ENCODE measurements at regions not wholly inside any gene's neighbourhood (a gene's known extent, or its start where the extent isn't known, plus 50 kb on each side); places are given as distances from the start of the nearest gene placed in this dataset.
A peak's percentile ranks its signal among the peaks of the same experiment; 100 is the strongest.

GRCh38 chr1:112298558-112298957 lies 97.5 kb upstream of the CTTNBP2NL start:
- Histone ChIP-seq H4K20me1 (ENCODE audit: insufficient read depth, low read length) (no peaks in the 10 kb centered on the region), H2AK5ac (ENCODE audit: low read depth, low read length) (no peak overlapping the region), H3K9ac (ENCODE audit: low read depth, low read length) (no peak overlapping the region), H3K23ac (ENCODE audit: low read depth, low read length) (no peak overlapping the region), H3K79me1 (ENCODE audit: low read depth in 1 of 2, low read length in 2 of 2) (no peaks in the 10 kb centered on the region), H3K56ac (ENCODE audit: extremely low read depth, insufficient read depth, low read length) (no peak overlapping the region), H2AK9ac (replicated peaks; ENCODE audit: low read depth, low read length, poor library complexity) (no peak overlapping the region), H3K4ac (ENCODE audit: low read depth, low read length) (no peak overlapping the region), H2AFZ (replicated peaks; ENCODE audit: low read length, poor library complexity) (peak overlapping the region; percentile 21), H3K4me3 (ENCODE audit: insufficient read depth, low read depth, low read length) (no peak overlapping the region), H3K27me3 (ENCODE audit: control insufficient read depth, insufficient read depth, low read length) (peaks cover 5% of the 10 kb centered on the region; the same call in 1 of the 2 replicates), H2BK15ac (ENCODE audit: low read depth, low read length) (no peak overlapping the region), H4K5ac (ENCODE audit: low read depth, low read length) (no peak overlapping the region), H3K18ac (ENCODE audit: low read depth, low read length) (no peak overlapping the region), H3K9me3 (ENCODE audit: control insufficient read depth, insufficient read depth, low read length) (no peaks in the 10 kb centered on the region; the same call in 1 of the 2 replicates), H3K27ac (ENCODE audit: insufficient read depth, low read length) (no peak overlapping the region), H3K36me3 (ENCODE audit: control insufficient read depth, insufficient read depth, low read length) (no peaks in the 10 kb centered on the region), H2BK20ac (ENCODE audit: low read depth, low read length) (no peak overlapping the region), H4K8ac (ENCODE audit: low read depth in 2 of 2, low read length in 2 of 2) (no peak overlapping the region), H3K4me2 (ENCODE audit: low read depth, low read length) (no peak overlapping the region), H3K4me1 (ENCODE audit: control insufficient read depth, insufficient read depth, low read length) (no peaks in the 10 kb centered on the region), H2BK120ac (ENCODE audit: low read depth, low read length) (no peak overlapping the region), H3K9me1 (ENCODE audit: insufficient read depth, low read length) (no peaks in the 10 kb centered on the region), H2BK5ac (ENCODE audit: low read depth, low read length, poor library complexity, severe bottlenecking) (no peak overlapping the region), H4K91ac (ENCODE audit: insufficient read depth, low read depth, low read length) (no peak overlapping the region), H3K14ac (replicated peaks; ENCODE audit: low read depth, low read length) (no peak overlapping the region)
- intact Hi-C loops (cut with micrococcal nuclease) = loop anchor here (2.0 to 5.0 kb wide), 3 partner anchors 38 to 521 kb away; no protein-coding TSS in a partner anchor
- ATAC-seq (ENCODE audit: low read depth) (peak; percentile 52; the same call in 1 of the 2 replicates), DNase-seq (peak; percentile 42)
- ChIA-PET CTCF (interaction anchor here (0.6 to 1.0 kb wide), 5 partner anchors 9 to 288 kb away, joined by 3 to 4 read pairs (median 3); no protein-coding TSS in a partner anchor), POLR2A (ENCODE audit: unreplicated experiment) (no interaction called here)
- dilution Hi-C loops (cut with HindIII; ENCODE audit: low sequenced_read_pairs, unreplicated experiment) = no loop called here
- TF ChIP-seq RAD21 (IDR thresholded peaks at IDR 0.05; ENCODE audit: low read length) = peak; percentile 52
- TF ChIP-seq USF2 (IDR thresholded peaks at IDR 0.05; ENCODE audit: low read depth, low read length) = no peak
- peak; percentile 61 for TF ChIP-seq CTCF (conservative IDR thresholded peaks at IDR 0.05; ENCODE audit: low read depth, low read length)
- TF ChIP-seq SMC3 (IDR thresholded peaks at IDR 0.05; ENCODE audit: low read depth, low read length) = peak; percentile 45
- in situ Hi-C loops (cut with MboI; ENCODE audit: low sequenced_read_pairs) = no loop called here
- 0% methylated on average over 1 of the region's 1 CpG; no CpG with 5 or more reads in 1 of the 2 experiments for WGBS, 2 experiments (ENCODE audit: extremely low coverage in 2 of 2, insufficient read length in 1 of 2)
- no TSS peak for BruUV-seq (replicated peaks)
